ENCODE measurements at regions not wholly inside any gene's neighbourhood (a gene's known extent, or its start where the extent isn't known, plus 50 kb on each side); places are given as distances from the start of the nearest gene placed in this dataset.

GRCh38 chr5:133696782-133697507 is 84.6 kb upstream of the FSTL4 start:
- ChIA-PET POLR2A (no interaction called here), CTCF (no interaction called here)
- TF ChIP-seq CTCF (IDR thresholded peaks at IDR 0.05; ENCODE audit: control extremely low read depth, extremely low read depth, low read depth, missing control alignments), result no peak
- no peak for DNase-seq (ENCODE audit: extremely low spot score)

DNA sequence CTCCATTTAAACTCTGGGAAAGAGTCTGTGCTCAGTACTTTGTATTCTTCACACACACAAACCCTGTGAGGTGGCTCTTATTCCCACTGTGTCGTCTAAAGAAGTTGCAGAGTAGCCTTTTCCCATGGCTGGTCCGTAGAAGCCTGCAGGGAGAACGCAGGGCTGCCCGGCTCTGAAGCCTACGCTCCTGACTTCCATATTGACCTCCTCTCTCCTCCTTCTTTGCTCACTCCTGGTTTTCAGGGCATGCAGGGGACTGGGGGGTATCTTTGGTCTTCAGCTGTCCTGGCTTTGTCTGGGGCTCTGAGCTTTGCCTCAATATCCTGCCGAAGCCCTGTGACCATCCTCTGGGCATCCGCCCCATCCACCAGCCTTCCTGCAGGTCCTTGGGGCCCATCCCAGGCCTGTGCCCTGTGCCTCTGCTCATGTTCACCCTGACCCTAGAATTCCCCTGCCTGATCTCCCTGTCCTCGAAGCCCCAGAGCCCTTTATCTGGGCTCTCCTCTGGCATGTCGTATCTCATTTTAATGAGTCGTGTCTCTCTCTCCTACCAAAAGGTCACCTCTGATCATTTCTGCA is 83.8 kb upstream of the FSTL4 start:
- ChIA-PET CTCF (interaction anchor here (1.2 to 1.6 kb wide), 2 partner anchors 16 to 47 kb away, joined by 3 to 5 read pairs; no protein-coding TSS in a partner anchor), POLR2A (no interaction called here)
- TF ChIP-seq CTCF (IDR thresholded peaks at IDR 0.05; ENCODE audit: control extremely low read depth, extremely low read depth, low read depth, missing control alignments), result no peak
- DNase-seq (ENCODE audit: extremely low spot score), result no peak

- no peak for DNase-seq (ENCODE audit: extremely low spot score)
- POLR2A ChIA-PET, result no interaction called here
- TF ChIP-seq CTCF (IDR thresholded peaks at IDR 0.05; ENCODE audit: control extremely low read depth, extremely low read depth, low read depth, missing control alignments), result no peak
- CTCF ChIA-PET, result interaction anchor here (1.4 to 1.6 kb wide), 3 partner anchors 16 to 175 kb away, joined by 4 to 5 read pairs (median 5); no protein-coding TSS in a partner anchor
These were observed 82.0 kb upstream of the FSTL4 start for GRCh38 chr5:133694181-133694831.

- ChIA-PET CTCF (no interaction called here), POLR2A (no interaction called here)
- no peak for DNase-seq (ENCODE audit: extremely low spot score)
- TF ChIP-seq CTCF (IDR thresholded peaks at IDR 0.05; ENCODE audit: control extremely low read depth, extremely low read depth, low read depth, missing control alignments), result no peak
These were observed 79.1 kb upstream of the FSTL4 start for GRCh38 chr5:133691448-133691847.

- CTCF ChIA-PET, result no interaction called here
- POLR2A ChIA-PET, result no interaction called here
- TF ChIP-seq CTCF (IDR thresholded peaks at IDR 0.05; ENCODE audit: control extremely low read depth, extremely low read depth, low read depth, missing control alignments), result no peak
These were observed 78.4 kb upstream of the FSTL4 start for GRCh38 chr5:133690746-133691145.

DNA sequence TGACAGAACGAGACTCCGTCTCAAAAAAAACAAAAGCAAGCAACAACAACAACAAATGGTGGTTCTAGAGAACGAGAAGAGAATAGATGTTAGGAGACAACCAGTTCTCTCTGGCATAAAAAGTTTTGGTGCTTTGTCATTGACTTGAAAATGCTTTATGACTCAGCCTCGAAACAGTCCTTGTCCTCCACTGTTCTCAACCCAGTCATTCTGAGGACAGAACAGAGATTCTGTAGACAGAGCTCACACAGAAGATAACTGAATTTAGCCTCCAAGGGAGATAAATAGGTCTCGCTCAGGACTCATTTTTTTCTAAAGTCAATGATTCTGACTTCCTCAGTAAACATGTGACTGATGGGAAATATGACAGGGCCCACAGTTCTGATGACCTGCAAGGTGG is 76.0 kb upstream of the FSTL4 start:
- DNase-seq (ENCODE audit: extremely low spot score), result peak; percentile 25
- POLR2A ChIA-PET, result no interaction called here
- CTCF ChIA-PET, result interaction anchor here (0.7 kb wide), 1 partner anchor 181 kb away, joined by 3 read pairs; no protein-coding TSS in a partner anchor
- TF ChIP-seq CTCF (IDR thresholded peaks at IDR 0.05; ENCODE audit: control extremely low read depth, extremely low read depth, low read depth, missing control alignments), result no peak

More at GRCh38 chr5:133690746-133691145, 78.4 kb upstream of the FSTL4 start:
- DNase-seq (ENCODE audit: extremely low spot score), result no peak
